K562 (cell line): ENCODE measurements at regions not wholly inside any gene's neighbourhood (a gene's known extent, or its start where the extent isn't known, plus 50 kb on each side); places are given as distances from the start of the nearest gene placed in this dataset.

ENCODE experiments used
- CHD7 ChIP-seq: fragments of 200-600 bp; sonication (generic); IDR thresholded peaks from one replicate; pipeline ENCODE4 v1.6.1; 2012; ENCODE audit warnings: mild to moderate bottlenecking, low read depth, low read length, inconsistent platforms
- KDM4B ChIP-seq, 2 experiments: fragments of 450-650 bp in 1 of 2; sonication (generic) in 1 of 2; IDR thresholded peaks; 2 replicates each; pipeline ENCODE4 v1.6.1; 2016 to 2017; ENCODE audit warnings: borderline replicate concordance in 2 of 2, antibody characterized with exemption in 1 of 2, low read depth in 1 of 2, mild to moderate bottlenecking in 1 of 2
- RFX7 ChIP-seq: fragments of 250-450 bp; sonication (Bioruptor Pico); IDR thresholded peaks from 2 replicates; pipeline ENCODE4 v1.5.1; 2021; ENCODE audit warnings: mild to moderate bottlenecking

- TF ChIP-seq CHD7 = no peak
- no peak for TF ChIP-seq KDM4B (IDR thresholded peaks at IDR 0.05; ENCODE audit: borderline replicate concordance in 2 of 2, low read depth in 1 of 2)
- no peak for TF ChIP-seq RFX7
Observed at GRCh38 chr11:103703437-103703836, 333.0 kb upstream of the DDI1 start (continued).
